ENCODE measurements at regions not wholly inside any gene's neighbourhood (a gene's known extent, or its start where the extent isn't known, plus 50 kb on each side); places are given as distances from the start of the nearest gene placed in this dataset.

DNA sequence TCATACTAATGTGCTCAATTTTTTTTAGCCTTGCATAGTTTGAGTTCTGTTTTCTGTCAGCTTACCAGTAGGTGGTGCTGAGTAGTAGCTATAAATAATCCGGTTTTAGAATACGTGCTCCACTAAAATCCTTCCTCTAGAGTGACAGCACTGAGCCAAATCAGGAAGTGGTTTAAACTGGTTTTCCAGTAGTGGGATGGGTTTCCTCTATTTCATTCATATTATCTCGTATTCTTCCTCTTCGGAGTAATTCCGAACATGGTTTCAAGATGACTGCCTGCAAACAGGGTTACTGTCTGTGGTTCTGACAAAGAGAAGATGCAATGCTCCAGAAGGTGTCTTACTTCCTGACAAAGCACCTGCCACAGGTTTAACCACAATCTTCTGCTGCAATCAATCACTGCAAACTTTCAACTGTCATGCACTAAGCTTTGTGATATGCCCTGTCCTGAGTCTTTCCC is 496.9 kb upstream of the VRK2 start:
- Histone ChIP-seq H3K27ac (no peak overlapping the region), H3K36me3 (no peaks in the 10 kb centered on the region), H3K27me3 (no peaks in the 10 kb centered on the region), H3K4me3 (no peak overlapping the region), H3K9me3 (peaks cover 0 to 13% (median 0%) of the 10 kb centered on the region in 3 donors), H3K4me1 (no peaks in the 10 kb centered on the region)
- TF ChIP-seq, protein P1, sequence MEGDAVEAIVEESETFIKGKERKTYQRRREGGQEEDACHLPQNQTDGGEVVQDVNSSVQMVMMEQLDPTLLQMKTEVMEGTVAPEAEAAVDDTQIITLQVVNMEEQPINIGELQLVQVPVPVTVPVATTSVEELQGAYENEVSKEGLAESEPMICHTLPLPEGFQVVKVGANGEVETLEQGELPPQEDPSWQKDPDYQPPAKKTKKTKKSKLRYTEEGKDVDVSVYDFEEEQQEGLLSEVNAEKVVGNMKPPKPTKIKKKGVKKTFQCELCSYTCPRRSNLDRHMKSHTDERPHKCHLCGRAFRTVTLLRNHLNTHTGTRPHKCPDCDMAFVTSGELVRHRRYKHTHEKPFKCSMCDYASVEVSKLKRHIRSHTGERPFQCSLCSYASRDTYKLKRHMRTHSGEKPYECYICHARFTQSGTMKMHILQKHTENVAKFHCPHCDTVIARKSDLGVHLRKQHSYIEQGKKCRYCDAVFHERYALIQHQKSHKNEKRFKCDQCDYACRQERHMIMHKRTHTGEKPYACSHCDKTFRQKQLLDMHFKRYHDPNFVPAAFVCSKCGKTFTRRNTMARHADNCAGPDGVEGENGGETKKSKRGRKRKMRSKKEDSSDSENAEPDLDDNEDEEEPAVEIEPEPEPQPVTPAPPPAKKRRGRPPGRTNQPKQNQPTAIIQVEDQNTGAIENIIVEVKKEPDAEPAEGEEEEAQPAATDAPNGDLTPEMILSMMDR (IDR thresholded peaks at IDR 0.05): no peak
- TF ChIP-seq POLR2A (IDR thresholded peaks at IDR 0.05): no peak
- DNase-seq: no peak
- 39 to 49% methylated on average over 5 of the region's 5 CpGs for WGBS, 2 donors
- intact Hi-C loops (cut with DNase I): no loop called here

DNA sequence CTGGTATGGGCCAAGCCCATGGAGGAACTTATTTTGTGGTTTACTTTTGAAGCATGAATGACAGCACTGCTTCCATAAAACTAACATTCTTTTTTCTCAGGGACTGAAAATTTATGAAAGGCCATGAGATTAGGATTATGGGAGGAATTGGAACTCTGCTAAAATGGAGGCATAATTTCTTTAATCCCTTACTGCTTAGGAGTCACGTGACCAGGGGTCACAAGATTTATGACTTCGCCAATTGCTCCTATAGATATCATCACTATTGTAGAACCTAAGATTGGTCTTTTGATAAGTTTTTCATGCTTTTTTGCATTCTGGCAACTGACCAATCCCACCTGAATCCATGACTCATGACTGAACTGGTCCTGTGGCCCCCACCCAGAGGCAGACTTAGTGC is 495.7 kb upstream of the VRK2 start:
- intact Hi-C loops (cut with DNase I): no loop called here
- WGBS, 2 donors: 14 to 25% methylated on average over 2 of the region's 2 CpGs
- Histone ChIP-seq H3K27ac (no peak overlapping the region), H3K27me3 (no peaks in the 10 kb centered on the region), H3K9me3 (peaks cover 0 to 13% (median 0%) of the 10 kb centered on the region in 3 donors), H3K4me3 (no peak overlapping the region), H3K36me3 (no peaks in the 10 kb centered on the region), H3K4me1 (no peaks in the 10 kb centered on the region)
- no peak for DNase-seq
- TF ChIP-seq POLR2A (IDR thresholded peaks at IDR 0.05): no peak
- TF ChIP-seq, protein P1 (IDR thresholded peaks at IDR 0.05): no peak

DNA sequence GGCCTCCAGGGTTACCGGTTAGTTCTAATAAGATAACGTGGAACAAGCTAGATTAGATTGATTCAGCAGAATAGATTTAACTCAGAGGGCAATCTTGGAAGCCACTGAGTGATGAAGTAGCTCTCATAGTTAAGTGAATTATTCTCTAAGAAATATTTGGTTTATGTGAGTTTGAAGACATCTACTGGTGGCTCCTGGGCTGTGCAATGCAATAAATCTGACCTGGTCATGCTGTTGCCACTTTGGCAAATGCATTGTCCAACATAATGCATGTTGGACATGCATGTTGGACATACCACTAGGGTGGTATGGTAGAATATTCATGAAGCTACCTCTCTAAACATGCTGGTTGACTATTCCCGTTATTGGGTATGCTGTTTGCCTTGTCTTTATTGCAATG is 493.7 kb upstream of the VRK2 start:
- Histone ChIP-seq H3K27me3 (no peaks in the 10 kb centered on the region), H3K4me3 (no peak overlapping the region), H3K36me3 (no peaks in the 10 kb centered on the region), H3K27ac (no peak overlapping the region), H3K9me3 (peaks cover 0 to 13% (median 0%) of the 10 kb centered on the region in 3 donors), H3K4me1 (no peaks in the 10 kb centered on the region)
- TF ChIP-seq, protein P1 (IDR thresholded peaks at IDR 0.05): no peak
- no peak for TF ChIP-seq POLR2A (IDR thresholded peaks at IDR 0.05)
- 80 to 83% methylated on average over 3 of the region's 3 CpGs for WGBS, 2 donors
- no peak for DNase-seq
- intact Hi-C loops (cut with DNase I): no loop called here

DNA sequence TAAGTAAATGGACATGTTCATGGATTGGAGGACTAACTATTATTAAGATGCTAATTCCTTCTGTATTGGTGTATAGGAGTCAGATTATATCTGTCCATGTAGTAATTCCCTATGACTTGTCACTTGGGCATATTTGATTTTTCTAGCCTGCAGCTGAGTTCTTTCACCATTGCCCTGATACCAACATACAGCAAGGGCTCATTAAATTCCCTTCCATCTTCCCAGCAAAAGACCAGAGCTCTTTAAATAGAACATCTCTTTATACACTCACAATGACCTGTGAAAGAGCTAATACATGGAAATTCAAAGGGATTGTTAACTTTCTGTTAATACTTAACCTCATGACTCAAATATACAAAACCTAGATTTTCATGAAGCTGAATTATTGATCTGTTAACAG is 492.3 kb upstream of the VRK2 start:
- H3K9me3 ChIP-seq: peaks cover 0 to 13% (median 0%) of the 10 kb centered on the region in 3 donors
- H3K36me3 ChIP-seq: no peaks in the 10 kb centered on the region
- H3K4me3 ChIP-seq: no peak overlapping the region
- TF ChIP-seq, protein P1 (IDR thresholded peaks at IDR 0.05): no peak
- no peak for TF ChIP-seq POLR2A (IDR thresholded peaks at IDR 0.05)
- intact Hi-C loops (cut with DNase I): no loop called here
- no peaks in the 10 kb centered on the region for H3K4me1 ChIP-seq
- H3K27me3 ChIP-seq: no peaks in the 10 kb centered on the region
- no peak for DNase-seq
- no peak overlapping the region for H3K27ac ChIP-seq

DNA sequence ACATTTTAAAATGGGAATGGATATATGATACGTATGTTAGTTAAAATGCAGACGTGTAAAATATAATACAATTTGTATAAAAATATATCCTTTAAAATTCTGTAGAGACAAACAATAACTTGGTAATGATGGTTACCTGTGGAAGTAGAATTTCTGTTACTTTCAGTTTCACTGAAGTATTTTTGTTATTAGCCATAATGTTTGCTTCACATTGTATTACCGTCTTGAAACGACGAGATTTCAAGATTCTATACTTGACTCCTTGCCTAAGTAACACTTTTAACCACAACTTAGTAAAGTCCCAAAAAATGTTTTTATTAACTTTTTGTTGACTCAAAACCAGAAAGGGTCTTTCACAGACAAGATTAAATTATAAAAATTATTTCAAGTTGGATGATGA is 488.3 kb upstream of the VRK2 start:
- intact Hi-C loops (cut with DNase I): no loop called here
- no peak for TF ChIP-seq POLR2A (IDR thresholded peaks at IDR 0.05)
- TF ChIP-seq, protein P1 (IDR thresholded peaks at IDR 0.05): no peak
- no peak overlapping the region for H3K4me3 ChIP-seq
- 85 to 89% methylated on average over 5 of the region's 5 CpGs for WGBS, 2 donors
- H3K9me3 ChIP-seq: no peaks in the 10 kb centered on the region
- H3K4me1 ChIP-seq: no peaks in the 10 kb centered on the region
- H3K36me3 ChIP-seq: no peaks in the 10 kb centered on the region
- DNase-seq: no peak
- no peaks in the 10 kb centered on the region for H3K27me3 ChIP-seq
- H3K27ac ChIP-seq: no peak overlapping the region

All from esophagus squamous epithelium (tissue), 5 donors.